GM12878 (cell line): ENCODE measurements at regions not wholly inside any gene's neighbourhood (a gene's known extent, or its start where the extent isn't known, plus 50 kb on each side); places are given as distances from the start of the nearest gene placed in this dataset.

Experiments
- ATAC-seq: fragments of 200-7000 bp; cut with Tn5 transposase; 3 replicates; pipeline ENCODE4 v1.9.1; 2020; ENCODE audit warnings: mild to moderate bottlenecking, moderate library complexity
- BruUV-seq: library from RNA; stranded (reverse); fragments of 400-500 nt; replicated peaks from 2 replicates; lab custom pipeline; 2021; lab: Mats Ljungman, UMichigan
- CTCF ChIA-PET: fragments of 300-600 bp; sonication (Branson Sonifier 250); formaldehyde crosslinking; extraction: SDS; loops from one replicate; lab custom pipeline; 2021; ENCODE audit warnings: inconsistent platforms; lab: Yijun Ruan, JAX
- POLR2A ChIA-PET: fragments of 350-600 bp; formaldehyde crosslinking; extraction: SDS; loops from one replicate; lab custom pipeline; 2021; ENCODE audit warnings: inconsistent platforms; lab: Charles Lee
- RAD21 ChIA-PET: fragments of 300-600 bp; sonication (Branson Sonifier 250); formaldehyde crosslinking; loops from one replicate; lab custom pipeline; 2023; ENCODE audit warnings: antibody characterized with exemption; ENCODE audit not compliant: unreplicated experiment; lab: Charles Lee
- SMC1A ChIA-PET: fragments of 300-600 bp; sonication (Branson Sonifier 250); formaldehyde crosslinking; loops from one replicate; lab custom pipeline; 2023; ENCODE audit not compliant: unreplicated experiment, uncharacterized antibody; lab: Charles Lee
- DNase-seq: peaks from one replicate; pipeline ENCODE4 v3.0.0-alpha.2; 2011; ENCODE audit warnings: low read depth, low spot score
- FAIRE-seq: peaks from 3 replicates; lab custom pipeline; 2011; peaks lifted over from hg19 to GRCh38; lab: Jason Lieb, UNC
- H2AFZ ChIP-seq: 2 replicates; pipeline ENCODE4 v1.6.0; 2011; ENCODE audit warnings: low read depth, low read length, control low read depth; ENCODE audit not compliant: control insufficient read depth
- H3K27ac ChIP-seq: 2 replicates; pipeline ENCODE4 v1.5.1; 2011; ENCODE audit warnings: control low read depth; ENCODE audit not compliant: control insufficient read depth, insufficient read depth
- H3K27me3 ChIP-seq, 2 experiments: replicated peaks in 1 of 2; 2 replicates each; pipeline versions ENCODE4 v1.6.0 to v1.6.1; 2011; ENCODE audit warnings: low read length in 1 of 2; ENCODE audit not compliant: control insufficient read depth in 2 of 2, insufficient read depth in 2 of 2
- H3K36me3 ChIP-seq, 2 experiments: 2 replicates each; pipeline ENCODE4 v1.5.1; 2011; ENCODE audit warnings: low read length in 1 of 2; ENCODE audit not compliant: control insufficient read depth in 2 of 2, insufficient read depth in 2 of 2
- H3K4me1 ChIP-seq: 2 replicates; pipeline ENCODE4 v1.6.1; 2011; ENCODE audit warnings: mild to moderate bottlenecking, low read length, moderate library complexity, mixed read lengths; ENCODE audit not compliant: control insufficient read depth, insufficient read depth
- H3K4me2 ChIP-seq: 2 replicates; pipeline ENCODE4 v1.6.0; 2011; ENCODE audit warnings: control low read depth; ENCODE audit not compliant: control insufficient read depth, insufficient read depth
- H3K4me3 ChIP-seq: fragments of 200-600 bp; sonication (generic); 2 replicates; pipeline ENCODE4 v1.5.1; 2016
- H3K79me2 ChIP-seq: 2 replicates; pipeline ENCODE4 v1.6.0; 2011; ENCODE audit warnings: low read length; ENCODE audit not compliant: control insufficient read depth, insufficient read depth
- H3K9ac ChIP-seq: 2 replicates; pipeline ENCODE4 v1.8.0; 2011; ENCODE audit warnings: low read length, control low read depth, mixed read lengths; ENCODE audit not compliant: control insufficient read depth, insufficient read depth
- H3K9me3 ChIP-seq: replicated peaks from 3 replicates; pipeline ENCODE4 v1.5.1; 2011; ENCODE audit warnings: mild to moderate bottlenecking, low read length; ENCODE audit not compliant: control insufficient read depth, insufficient read depth
- H4K20me1 ChIP-seq: 2 replicates; pipeline ENCODE4 v1.6.0; 2011; ENCODE audit not compliant: control insufficient read depth, insufficient read depth
- ATF7 ChIP-seq: fragments of 450-650 bp; IDR thresholded peaks from 2 replicates; pipeline ENCODE4 v1.6.1; 2016; ENCODE audit warnings: low read depth, mild to moderate bottlenecking
- BHLHE40 ChIP-seq, 2 experiments: fragments of 450-650 bp in 1 of 2; IDR thresholded peaks; 2 replicates each; pipeline ENCODE4 v1.6.1; 2011 to 2017; ENCODE audit warnings: low read depth in 2 of 2, borderline replicate concordance in 1 of 2, improper control_type of control experiment in 1 of 2, low read length in 1 of 2, mild to moderate bottlenecking in 1 of 2
- CHD2 ChIP-seq: IDR thresholded peaks from 2 replicates; pipeline ENCODE4 v1.6.1; 2011; ENCODE audit warnings: low read depth, low read length, improper control_type of control experiment, borderline replicate concordance
- IKZF1 ChIP-seq: fragments of 450-650 bp; conservative IDR thresholded peaks from 2 replicates; pipeline ENCODE4 v1.6.1; 2017; ENCODE audit warnings: antibody characterized with exemption, mild to moderate bottlenecking
- JUND ChIP-seq: IDR thresholded peaks from 2 replicates; pipeline ENCODE4 v1.6.1; 2012; ENCODE audit warnings: low read depth, mild to moderate bottlenecking, low read length, improper control_type of control experiment, moderate library complexity
- LARP7 ChIP-seq: fragments of 450-650 bp; IDR thresholded peaks from 2 replicates; pipeline ENCODE4 v1.6.1; 2017; ENCODE audit warnings: mild to moderate bottlenecking
- MEF2B ChIP-seq: fragments of 450-650 bp; IDR thresholded peaks from 2 replicates; pipeline ENCODE4 v1.6.1; 2018; ENCODE audit warnings: mild to moderate bottlenecking, moderate library complexity; ENCODE audit not compliant: partially characterized antibody, poor library complexity, severe bottlenecking
- MTA2 ChIP-seq: fragments of 450-650 bp; IDR thresholded peaks from 2 replicates; pipeline ENCODE4 v1.6.1; 2016; ENCODE audit warnings: low read depth, mild to moderate bottlenecking, moderate library complexity
- MXI1 ChIP-seq: fragments of 150-350 bp; IDR thresholded peaks from 2 replicates; pipeline ENCODE4 v1.6.1; 2011; ENCODE audit warnings: low read depth, mild to moderate bottlenecking, inconsistent platforms, low read length, improper control_type of control experiment
- NBN ChIP-seq: fragments of 450-650 bp; IDR thresholded peaks from 2 replicates; pipeline ENCODE4 v1.6.1; 2016
- POLR2AphosphoS2 ChIP-seq: IDR thresholded peaks from 2 replicates; pipeline ENCODE4 v1.6.1; 2011; ENCODE audit warnings: low read depth, mild to moderate bottlenecking, low read length, improper control_type of control experiment, moderate library complexity
- STAT3 ChIP-seq: IDR thresholded peaks from 2 replicates; pipeline ENCODE4 v1.6.1; 2011; ENCODE audit warnings: low read depth, low read length, improper control_type of control experiment
- ZBTB11 ChIP-seq: fragments of 450-650 bp; formaldehyde crosslinking; IDR thresholded peaks from 2 replicates; pipeline ENCODE4 v1.5.0; 2022; ENCODE audit warnings: mild to moderate bottlenecking, missing genetic modification characterization
- ZSCAN29 ChIP-seq: fragments of 450-650 bp; IDR thresholded peaks from 2 replicates; pipeline ENCODE4 v1.6.1; 2017; ENCODE audit warnings: mild to moderate bottlenecking, moderate library complexity
- WGBS: methylation state at CpG from one replicate; pipeline ENCODE4 v1.1.6; 2016; ENCODE audit warnings: low lambda C conversion rate; ENCODE audit not compliant: insufficient replicate concordance, insufficient coverage; ENCODE audit errors: missing lambda C conversion rate; 5-methylcytosine and 5-hydroxymethylcytosine counted together
- in situ Hi-C: fragments of 300-500 bp; cut with MboI; formaldehyde crosslinking; loops from 9 replicates; pipeline ENCODE4 v1.14.3; 2018; ENCODE audit warnings: mixed read lengths
- intact Hi-C: fragments of 100-400 bp; cut with micrococcal nuclease; formaldehyde crosslinking; loops from one replicate; pipeline ENCODE4 v1.14.2; 2022; ENCODE audit not compliant: unreplicated experiment
- TF ChIP-seq, protein P1 (sequence below): fragments of 450-650 bp; IDR thresholded peaks from 2 replicates; pipeline ENCODE4 v1.6.1; 2017; ENCODE audit warnings: mild to moderate bottlenecking
- TF ChIP-seq, protein P2 (sequence below): fragments of 450-650 bp; IDR thresholded peaks from 2 replicates; pipeline ENCODE4 v1.6.1; 2016; ENCODE audit warnings: mild to moderate bottlenecking

DNA sequence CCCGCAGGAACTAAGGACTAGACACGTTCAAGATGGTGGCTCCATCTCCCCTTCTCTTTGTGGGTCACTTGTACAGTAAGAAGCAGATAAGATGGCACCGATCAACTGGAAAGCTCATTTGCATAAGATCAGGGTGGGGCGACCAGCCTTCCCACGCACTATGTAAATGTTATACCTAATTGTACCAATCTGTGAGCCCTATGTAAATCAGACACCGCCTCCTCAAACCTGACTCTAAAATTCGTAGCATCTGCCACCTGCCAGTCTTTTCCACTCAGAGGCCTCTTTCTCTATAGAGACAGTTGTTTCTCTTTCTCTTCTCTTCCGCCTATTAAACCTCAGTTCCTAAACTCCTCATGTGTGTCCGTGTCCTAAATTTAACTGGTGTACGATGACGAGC, 324.5 kb downstream of the PHF14 start:
- TF ChIP-seq, protein P1, sequence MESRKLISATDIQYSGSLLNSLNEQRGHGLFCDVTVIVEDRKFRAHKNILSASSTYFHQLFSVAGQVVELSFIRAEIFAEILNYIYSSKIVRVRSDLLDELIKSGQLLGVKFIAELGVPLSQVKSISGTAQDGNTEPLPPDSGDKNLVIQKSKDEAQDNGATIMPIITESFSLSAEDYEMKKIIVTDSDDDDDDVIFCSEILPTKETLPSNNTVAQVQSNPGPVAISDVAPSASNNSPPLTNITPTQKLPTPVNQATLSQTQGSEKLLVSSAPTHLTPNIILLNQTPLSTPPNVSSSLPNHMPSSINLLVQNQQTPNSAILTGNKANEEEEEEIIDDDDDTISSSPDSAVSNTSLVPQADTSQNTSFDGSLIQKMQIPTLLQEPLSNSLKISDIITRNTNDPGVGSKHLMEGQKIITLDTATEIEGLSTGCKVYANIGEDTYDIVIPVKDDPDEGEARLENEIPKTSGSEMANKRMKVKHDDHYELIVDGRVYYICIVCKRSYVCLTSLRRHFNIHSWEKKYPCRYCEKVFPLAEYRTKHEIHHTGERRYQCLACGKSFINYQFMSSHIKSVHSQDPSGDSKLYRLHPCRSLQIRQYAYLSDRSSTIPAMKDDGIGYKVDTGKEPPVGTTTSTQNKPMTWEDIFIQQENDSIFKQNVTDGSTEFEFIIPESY, result no peak
- TF ChIP-seq IKZF1 (no peak), JUND (no peak), MEF2B (no peak), STAT3 (no peak), POLR2AphosphoS2 (no peak), LARP7 (no peak), MXI1 (no peak), BHLHE40 (IDR thresholded peaks at IDR 0.05; ENCODE audit: borderline replicate concordance in 1 of 2, low read depth in 2 of 2, low read length in 1 of 2) (no peak), ZBTB11 (CRISPR knock-in tag) (no peak), ATF7 (no peak), NBN (no peak), ZSCAN29 (no peak), MTA2 (no peak), CHD2 (no peak)
- TF ChIP-seq, protein P2, sequence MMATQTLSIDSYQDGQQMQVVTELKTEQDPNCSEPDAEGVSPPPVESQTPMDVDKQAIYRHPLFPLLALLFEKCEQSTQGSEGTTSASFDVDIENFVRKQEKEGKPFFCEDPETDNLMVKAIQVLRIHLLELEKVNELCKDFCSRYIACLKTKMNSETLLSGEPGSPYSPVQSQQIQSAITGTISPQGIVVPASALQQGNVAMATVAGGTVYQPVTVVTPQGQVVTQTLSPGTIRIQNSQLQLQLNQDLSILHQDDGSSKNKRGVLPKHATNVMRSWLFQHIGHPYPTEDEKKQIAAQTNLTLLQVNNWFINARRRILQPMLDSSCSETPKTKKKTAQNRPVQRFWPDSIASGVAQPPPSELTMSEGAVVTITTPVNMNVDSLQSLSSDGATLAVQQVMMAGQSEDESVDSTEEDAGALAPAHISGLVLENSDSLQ, result no peak
- H3K4me2 ChIP-seq, result no peak overlapping the region
- ChIA-PET SMC1A (no interaction called here), RAD21 (no interaction called here), POLR2A (no interaction called here), CTCF (no interaction called here)
- DNase-seq (no peak), FAIRE-seq (no peak), ATAC-seq (peak; percentile 24; the same call in 2 of the 3 replicates)
- no peaks in the 10 kb centered on the region for H3K79me2 ChIP-seq
- intact Hi-C loops, result no loop called here
- no peaks in the 10 kb centered on the region for H3K27me3 ChIP-seq
- H3K4me1 ChIP-seq, result no peaks in the 10 kb centered on the region
- in situ Hi-C loops, result no loop called here
- no peak overlapping the region for H3K4me3 ChIP-seq
- H4K20me1 ChIP-seq, result no peaks in the 10 kb centered on the region
- no peaks in the 10 kb centered on the region for H3K9me3 ChIP-seq
- no peak overlapping the region for H2AFZ ChIP-seq
- WGBS, result 49% methylated on average over 11 of the region's 11 CpGs
- no TSS peak for BruUV-seq
- H3K36me3 ChIP-seq, result no peaks in the 10 kb centered on the region
- no peak overlapping the region for H3K9ac ChIP-seq
- no peak overlapping the region for H3K27ac ChIP-seq
